HepG2 (cell line): ENCODE measurements at regions not wholly inside any gene's neighbourhood (a gene's known extent, or its start where the extent isn't known, plus 50 kb on each side); places are given as distances from the start of the nearest gene placed in this dataset.

Experiments
- FOXO4 ChIP-seq: sonication (generic); formaldehyde crosslinking; conservative IDR thresholded peaks from 2 replicates; pipeline ENCODE4 v1.8.1; 2023; ENCODE audit warnings: missing genetic modification reagents
- NONO ChIP-seq, 2 experiments: fragments of 450-650 bp in 1 of 2; sonication (generic) in 1 of 2; formaldehyde crosslinking in 1 of 2; IDR thresholded peaks in 1 of 2; conservative IDR thresholded peaks in 1 of 2; 2 replicates each; pipeline versions ENCODE4 v1.6.1 to v1.8.0; 2017 to 2022; ENCODE audit warnings: mild to moderate bottlenecking in 1 of 2, missing genetic modification reagents in 1 of 2, moderate library complexity in 1 of 2
- RXRB ChIP-seq: IDR thresholded peaks from 2 replicates; pipeline ENCODE4 v1.6.1; 2016; ENCODE audit warnings: borderline replicate concordance, missing genetic modification reagents, missing compliant biosample characterization
- TRIM22 ChIP-seq: fragments of 450-650 bp; IDR thresholded peaks from 2 replicates; pipeline ENCODE4 v1.6.1; 2017
- U2AF2 ChIP-seq: fragments of 200-400 bp; formaldehyde crosslinking; IDR thresholded peaks from 2 replicates; pipeline ENCODE4 v1.6.1; 2017; ENCODE audit warnings: low read depth, mild to moderate bottlenecking, low read length
- ZBTB7B ChIP-seq: sonication (generic); formaldehyde crosslinking; IDR thresholded peaks from 2 replicates; pipeline ENCODE4 v1.4.0; 2020; ENCODE audit warnings: missing genetic modification reagents
- ZFP62 ChIP-seq: sonication (generic); formaldehyde crosslinking; IDR thresholded peaks from 2 replicates; pipeline ENCODE4 v1.4.0; 2020; ENCODE audit warnings: missing genetic modification reagents
- ZNF251 ChIP-seq: sonication (generic); formaldehyde crosslinking; IDR thresholded peaks from 2 replicates; pipeline ENCODE4 v1.9.0; 2021; ENCODE audit warnings: mild to moderate bottlenecking, missing genetic modification reagents
- ZNF543 ChIP-seq: sonication (generic); formaldehyde crosslinking; IDR thresholded peaks from 2 replicates; pipeline ENCODE4 v1.4.0; 2020; ENCODE audit warnings: mild to moderate bottlenecking, missing genetic modification reagents
- ZNF713 ChIP-seq: sonication (generic); formaldehyde crosslinking; IDR thresholded peaks from 2 replicates; pipeline ENCODE4 v1.4.0; 2020; ENCODE audit warnings: mild to moderate bottlenecking, missing genetic modification reagents
- ZNF792 ChIP-seq: IDR thresholded peaks from 2 replicates; pipeline ENCODE4 v1.6.1; 2016
- TF ChIP-seq, protein P1 (sequence below): IDR thresholded peaks from 2 replicates; pipeline ENCODE4 v1.6.1; 2016; ENCODE audit warnings: low read depth, missing genetic modification reagents, missing compliant biosample characterization
- TF ChIP-seq, protein P2 (sequence below), 2 experiments: sonication (generic) in 1 of 2; formaldehyde crosslinking in 1 of 2; IDR thresholded peaks; 2 replicates each; pipeline versions ENCODE4 v1.6.1 to v1.9.0; 2014 to 2022; ENCODE audit warnings: antibody characterized with exemption in 1 of 2, borderline replicate concordance in 1 of 2, inconsistent platforms in 1 of 2, low read depth in 1 of 2, missing genetic modification reagents in 1 of 2
- TF ChIP-seq, protein P3 (sequence below): sonication (generic); formaldehyde crosslinking; conservative IDR thresholded peaks from 2 replicates; pipeline ENCODE4 v1.4.0; 2020; ENCODE audit warnings: missing genetic modification reagents

- TF ChIP-seq, protein P1, sequence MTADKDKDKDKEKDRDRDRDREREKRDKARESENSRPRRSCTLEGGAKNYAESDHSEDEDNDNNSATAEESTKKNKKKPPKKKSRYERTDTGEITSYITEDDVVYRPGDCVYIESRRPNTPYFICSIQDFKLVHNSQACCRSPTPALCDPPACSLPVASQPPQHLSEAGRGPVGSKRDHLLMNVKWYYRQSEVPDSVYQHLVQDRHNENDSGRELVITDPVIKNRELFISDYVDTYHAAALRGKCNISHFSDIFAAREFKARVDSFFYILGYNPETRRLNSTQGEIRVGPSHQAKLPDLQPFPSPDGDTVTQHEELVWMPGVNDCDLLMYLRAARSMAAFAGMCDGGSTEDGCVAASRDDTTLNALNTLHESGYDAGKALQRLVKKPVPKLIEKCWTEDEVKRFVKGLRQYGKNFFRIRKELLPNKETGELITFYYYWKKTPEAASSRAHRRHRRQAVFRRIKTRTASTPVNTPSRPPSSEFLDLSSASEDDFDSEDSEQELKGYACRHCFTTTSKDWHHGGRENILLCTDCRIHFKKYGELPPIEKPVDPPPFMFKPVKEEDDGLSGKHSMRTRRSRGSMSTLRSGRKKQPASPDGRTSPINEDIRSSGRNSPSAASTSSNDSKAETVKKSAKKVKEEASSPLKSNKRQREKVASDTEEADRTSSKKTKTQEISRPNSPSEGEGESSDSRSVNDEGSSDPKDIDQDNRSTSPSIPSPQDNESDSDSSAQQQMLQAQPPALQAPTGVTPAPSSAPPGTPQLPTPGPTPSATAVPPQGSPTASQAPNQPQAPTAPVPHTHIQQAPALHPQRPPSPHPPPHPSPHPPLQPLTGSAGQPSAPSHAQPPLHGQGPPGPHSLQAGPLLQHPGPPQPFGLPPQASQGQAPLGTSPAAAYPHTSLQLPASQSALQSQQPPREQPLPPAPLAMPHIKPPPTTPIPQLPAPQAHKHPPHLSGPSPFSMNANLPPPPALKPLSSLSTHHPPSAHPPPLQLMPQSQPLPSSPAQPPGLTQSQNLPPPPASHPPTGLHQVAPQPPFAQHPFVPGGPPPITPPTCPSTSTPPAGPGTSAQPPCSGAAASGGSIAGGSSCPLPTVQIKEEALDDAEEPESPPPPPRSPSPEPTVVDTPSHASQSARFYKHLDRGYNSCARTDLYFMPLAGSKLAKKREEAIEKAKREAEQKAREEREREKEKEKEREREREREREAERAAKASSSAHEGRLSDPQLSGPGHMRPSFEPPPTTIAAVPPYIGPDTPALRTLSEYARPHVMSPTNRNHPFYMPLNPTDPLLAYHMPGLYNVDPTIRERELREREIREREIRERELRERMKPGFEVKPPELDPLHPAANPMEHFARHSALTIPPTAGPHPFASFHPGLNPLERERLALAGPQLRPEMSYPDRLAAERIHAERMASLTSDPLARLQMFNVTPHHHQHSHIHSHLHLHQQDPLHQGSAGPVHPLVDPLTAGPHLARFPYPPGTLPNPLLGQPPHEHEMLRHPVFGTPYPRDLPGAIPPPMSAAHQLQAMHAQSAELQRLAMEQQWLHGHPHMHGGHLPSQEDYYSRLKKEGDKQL (CRISPR knock-in tag) = no peak
- TF ChIP-seq FOXO4 (CRISPR knock-in tag) (no peak), ZNF543 (no peak), U2AF2 (no peak), RXRB (CRISPR knock-in tag) (peak; percentile 45; the same call in 1 of the 2 replicates), TRIM22 (no peak), ZBTB7B (CRISPR knock-in tag) (peak; percentile 63), ZNF251 (CRISPR knock-in tag) (no peak), ZNF713 (CRISPR knock-in tag) (no peak), ZFP62 (CRISPR knock-in tag) (no peak), ZNF792 (CRISPR knock-in tag) (no peak), NONO (IDR thresholded peaks at IDR 0.05) (no peak), NONO (CRISPR knock-in tag; conservative IDR thresholded peaks at IDR 0.05) (no peak)
- TF ChIP-seq, protein P2, sequence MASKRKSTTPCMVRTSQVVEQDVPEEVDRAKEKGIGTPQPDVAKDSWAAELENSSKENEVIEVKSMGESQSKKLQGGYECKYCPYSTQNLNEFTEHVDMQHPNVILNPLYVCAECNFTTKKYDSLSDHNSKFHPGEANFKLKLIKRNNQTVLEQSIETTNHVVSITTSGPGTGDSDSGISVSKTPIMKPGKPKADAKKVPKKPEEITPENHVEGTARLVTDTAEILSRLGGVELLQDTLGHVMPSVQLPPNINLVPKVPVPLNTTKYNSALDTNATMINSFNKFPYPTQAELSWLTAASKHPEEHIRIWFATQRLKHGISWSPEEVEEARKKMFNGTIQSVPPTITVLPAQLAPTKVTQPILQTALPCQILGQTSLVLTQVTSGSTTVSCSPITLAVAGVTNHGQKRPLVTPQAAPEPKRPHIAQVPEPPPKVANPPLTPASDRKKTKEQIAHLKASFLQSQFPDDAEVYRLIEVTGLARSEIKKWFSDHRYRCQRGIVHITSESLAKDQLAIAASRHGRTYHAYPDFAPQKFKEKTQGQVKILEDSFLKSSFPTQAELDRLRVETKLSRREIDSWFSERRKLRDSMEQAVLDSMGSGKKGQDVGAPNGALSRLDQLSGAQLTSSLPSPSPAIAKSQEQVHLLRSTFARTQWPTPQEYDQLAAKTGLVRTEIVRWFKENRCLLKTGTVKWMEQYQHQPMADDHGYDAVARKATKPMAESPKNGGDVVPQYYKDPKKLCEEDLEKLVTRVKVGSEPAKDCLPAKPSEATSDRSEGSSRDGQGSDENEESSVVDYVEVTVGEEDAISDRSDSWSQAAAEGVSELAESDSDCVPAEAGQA (IDR thresholded peaks at IDR 0.05; ENCODE audit: low read depth) = no peak
- TF ChIP-seq, protein P2 (CRISPR knock-in tag; IDR thresholded peaks at IDR 0.05; ENCODE audit: borderline replicate concordance) = no peak
- TF ChIP-seq, protein P3, sequence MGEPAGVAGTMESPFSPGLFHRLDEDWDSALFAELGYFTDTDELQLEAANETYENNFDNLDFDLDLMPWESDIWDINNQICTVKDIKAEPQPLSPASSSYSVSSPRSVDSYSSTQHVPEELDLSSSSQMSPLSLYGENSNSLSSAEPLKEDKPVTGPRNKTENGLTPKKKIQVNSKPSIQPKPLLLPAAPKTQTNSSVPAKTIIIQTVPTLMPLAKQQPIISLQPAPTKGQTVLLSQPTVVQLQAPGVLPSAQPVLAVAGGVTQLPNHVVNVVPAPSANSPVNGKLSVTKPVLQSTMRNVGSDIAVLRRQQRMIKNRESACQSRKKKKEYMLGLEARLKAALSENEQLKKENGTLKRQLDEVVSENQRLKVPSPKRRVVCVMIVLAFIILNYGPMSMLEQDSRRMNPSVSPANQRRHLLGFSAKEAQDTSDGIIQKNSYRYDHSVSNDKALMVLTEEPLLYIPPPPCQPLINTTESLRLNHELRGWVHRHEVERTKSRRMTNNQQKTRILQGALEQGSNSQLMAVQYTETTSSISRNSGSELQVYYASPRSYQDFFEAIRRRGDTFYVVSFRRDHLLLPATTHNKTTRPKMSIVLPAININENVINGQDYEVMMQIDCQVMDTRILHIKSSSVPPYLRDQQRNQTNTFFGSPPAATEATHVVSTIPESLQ = no peak
Observed at GRCh38 chr2:126981476-126981875, 82.8 kb downstream of the TEX51 start (continued).
